Psoas muscle (tissue), 7 donors: ENCODE measurements at regions not wholly inside any gene's neighbourhood (a gene's known extent, or its start where the extent isn't known, plus 50 kb on each side); places are given as distances from the start of the nearest gene placed in this dataset.
"Not testable (repeated sequence)": the region's sequence is repeated elsewhere in the genome, so short reads cannot be mapped to it uniquely, and the experiment has no call there.

Experiments used
- ATAC-seq, 4 donors: fragments of 200-7000 bp; cut with Tn5 transposase; one replicate each; pipeline ENCODE4 v1.9.1; 2020; ENCODE audit warnings: moderate library complexity in 3 of 4, mild to moderate bottlenecking in 2 of 4
- DNase-seq, 2 donors: peaks; one replicate each; pipeline ENCODE4 v3.0.0-alpha.2; 2020
- H3K27ac ChIP-seq: fragments of 200-600 bp; one replicate; pipeline ENCODE4 v1.8.0; 2022
- H3K27me3 ChIP-seq, 3 donors: fragments of 200-600 bp in 1 of 3; one replicate each; pipeline versions ENCODE4 v1.6.1 to v1.8.0; 2013 to 2022; ENCODE audit warnings: low read length in 2 of 3, mild to moderate bottlenecking in 2 of 3, moderate library complexity in 1 of 3; ENCODE audit not compliant: insufficient read depth in 3 of 3
- H3K36me3 ChIP-seq, 2 donors: fragments of 200-600 bp in 1 of 2; one replicate each; pipeline versions ENCODE4 v1.6.1 to v1.8.0; 2013 to 2022; ENCODE audit warnings: low read depth in 1 of 2, mild to moderate bottlenecking in 1 of 2, moderate library complexity in 1 of 2; ENCODE audit not compliant: insufficient read depth in 1 of 2
- H3K4me1 ChIP-seq: fragments of 200-600 bp; one replicate; pipeline ENCODE4 v1.8.0; 2022
- H3K4me3 ChIP-seq: fragments of 200-600 bp; one replicate; pipeline ENCODE4 v1.8.0; 2022; ENCODE audit warnings: mild to moderate bottlenecking
- H3K9me3 ChIP-seq: fragments of 200-600 bp; one replicate; pipeline ENCODE4 v1.8.0; 2022
- CTCF ChIP-seq: fragments of 200-600 bp; IDR thresholded peaks from one replicate; pipeline ENCODE4 v1.8.0; 2022; ENCODE audit warnings: antibody characterized with exemption
- whole genome bisulfite sequencing, 3 donors: extraction: QIAGEN DNeasy Blood & Tissue Kit; methylation state at CpG; one replicate each; pipeline versions ENCODE4 v1.1.6 to v1.1.7; 2013; 5-methylcytosine and 5-hydroxymethylcytosine counted together
- intact Hi-C, 2 donors: fragments of 100-400 bp; cut with DNase I; formaldehyde crosslinking; loops; one replicate each; pipeline versions ENCODE4 v1.11.0 to v1.14.2; 2022
- donor health status: healthy with polysubstance abuse.
- donor health status: DM: no; HTN: no; CAD: no; lungs with moderate emphysema.
- donor health status: Bipolar disorder and iron deficiency.
- donor health status: healthy.
- donor health status: DM: yes; HTN: yes; CAD: no.
- donor health status: DM: no; HTN: no; CAD: no.
- donor health status: DM: yes; HTN: yes; CAD: no.

- intact Hi-C loops: no loop called here
- no peak for TF ChIP-seq CTCF
Observed at GRCh38 chr12:61272441-61272840, 987.8 kb upstream of the USP15 start.

GRCh38 chr12:61282790-61283575, 977.2 kb upstream of the USP15 start:
- intact Hi-C loops: no loop called here
- no peak for TF ChIP-seq CTCF
- Histone ChIP-seq H3K27ac (no peak overlapping the region), H3K9me3 (peaks cover 7% of the 10 kb centered on the region), H3K4me1 (no peaks in the 10 kb centered on the region), H3K36me3 (no peaks in the 10 kb centered on the region), H3K4me3 (no peak overlapping the region), H3K27me3 (no peaks in the 10 kb centered on the region)
- no peak for DNase-seq
- ATAC-seq: no peak
- WGBS, 3 donors: 49 to 55% (median 54%) methylated on average over 3 of the region's 3 CpGs

More at GRCh38 chr12:61272441-61272840, 987.8 kb upstream of the USP15 start:
- ATAC-seq (no peak), DNase-seq (no peak)
- no peaks in the 10 kb centered on the region for H3K27me3 ChIP-seq
- no peaks in the 10 kb centered on the region for H3K36me3 ChIP-seq
- no peak overlapping the region for H3K4me3 ChIP-seq
- H3K9me3 ChIP-seq: no peaks in the 10 kb centered on the region
- H3K4me1 ChIP-seq: no peaks in the 10 kb centered on the region
- no peak overlapping the region for H3K27ac ChIP-seq

DNA sequence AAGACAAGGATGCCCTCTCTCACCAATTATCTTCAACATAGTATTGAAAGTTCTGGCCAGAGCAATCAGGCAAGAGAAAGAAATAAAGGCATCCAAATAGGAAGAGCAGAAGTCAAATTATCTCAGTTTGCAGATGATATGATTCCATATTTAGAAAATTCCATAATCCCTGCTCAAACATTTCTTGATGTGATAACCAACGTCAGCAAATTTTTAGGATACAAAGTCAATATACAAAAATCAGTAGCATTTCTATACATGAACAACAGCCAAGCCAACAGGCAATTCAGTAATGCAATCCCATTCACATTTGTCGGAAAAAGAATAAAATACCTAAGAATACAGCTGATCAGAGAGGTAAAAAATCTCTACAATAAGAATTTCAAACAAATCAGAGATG, 969.7 kb upstream of the USP15 start:
- ATAC-seq: no peak
- H3K9me3 ChIP-seq: peaks cover 10% of the 10 kb centered on the region
- intact Hi-C loops: no loop called here

DNA sequence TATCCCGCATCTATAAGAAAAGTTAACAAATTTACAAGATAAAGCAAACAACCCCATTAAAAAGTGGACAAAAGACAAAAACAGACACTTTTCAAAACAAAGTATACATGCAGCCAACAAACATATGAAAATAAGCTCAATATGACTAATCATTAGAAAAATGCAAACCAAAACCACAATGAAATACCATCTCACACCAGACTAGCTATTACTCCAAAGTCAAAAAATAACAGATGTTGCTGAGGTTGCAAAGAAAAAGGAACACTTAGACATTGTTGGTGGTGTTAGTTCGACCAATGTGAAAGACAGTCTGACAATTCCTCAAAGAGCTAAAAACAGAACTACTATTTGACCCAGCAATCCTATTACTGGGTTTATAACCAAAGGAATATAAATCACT, 968.6 kb upstream of the USP15 start:
- no peaks in the 10 kb centered on the region for H3K27me3 ChIP-seq
- DNase-seq (no peak), ATAC-seq (no peak)
- intact Hi-C loops: no loop called here
- H3K4me3 ChIP-seq: no peak overlapping the region
- 81 to 84% (median 82%) methylated on average over 2 of the region's 2 CpGs for WGBS, 3 donors
- no peaks in the 10 kb centered on the region for H3K4me1 ChIP-seq
- peaks cover 9% of the 10 kb centered on the region for H3K9me3 ChIP-seq
- no peak for TF ChIP-seq CTCF
- H3K36me3 ChIP-seq: no peaks in the 10 kb centered on the region
- no peak overlapping the region for H3K27ac ChIP-seq

More for the DNA sequence above, 969.7 kb upstream of the USP15 start:
- Histone ChIP-seq H3K27me3 (no peaks in the 10 kb centered on the region), H3K4me1 (no peaks in the 10 kb centered on the region), H3K36me3 (no peaks in the 10 kb centered on the region), H3K27ac (no peak overlapping the region), H3K4me3 (no peak overlapping the region)
- no peak for DNase-seq
- 82 to 84% (median 82%) methylated on average over 2 of the region's 2 CpGs for WGBS, 3 donors
- no peak for TF ChIP-seq CTCF

GRCh38 chr12:61294011-61294410, 966.2 kb upstream of the USP15 start:
- not testable (repeated sequence) for H3K36me3 ChIP-seq, H3K4me1 ChIP-seq

More at GRCh38 chr12:61294011-61294410, 966.2 kb upstream of the USP15 start:
- 91 to 94% (median 94%) methylated on average over 13 of the region's 13 CpGs for WGBS, 3 donors
- H3K9me3 ChIP-seq, H3K27ac ChIP-seq, intact Hi-C loops, ATAC-seq, DNase-seq, H3K27me3 ChIP-seq, H3K4me3 ChIP-seq: not testable (repeated sequence)
